Aorta (tissue), 5 donors: ENCODE measurements at regions not wholly inside any gene's neighbourhood (a gene's known extent, or its start where the extent isn't known, plus 50 kb on each side); places are given as distances from the start of the nearest gene placed in this dataset.

Source experiments
- ATAC-seq: fragments of 200-7000 bp; cut with Tn5 transposase; one replicate; pipeline ENCODE4 v1.9.1; 2022; ENCODE audit warnings: moderate library complexity; ENCODE audit not compliant: low FRiP score
- DNase-seq, 2 donors: peaks; one replicate each; pipeline ENCODE4 v3.0.0-alpha.2; 2020
- H3K27ac ChIP-seq, 2 donors: one replicate each; pipeline ENCODE4 v1.5.1; 2013; ENCODE audit warnings: low read length in 2 of 2, mild to moderate bottlenecking in 2 of 2, moderate library complexity in 2 of 2, control low read depth in 1 of 2, inconsistent platforms in 1 of 2, low read depth in 1 of 2
- H3K27me3 ChIP-seq, 2 donors: one replicate each; pipeline ENCODE4 v1.6.1; 2013; ENCODE audit warnings: control low read depth in 1 of 2, low read length in 1 of 2, mild to moderate bottlenecking in 1 of 2, moderate library complexity in 1 of 2; ENCODE audit not compliant: insufficient read depth in 2 of 2, control insufficient read depth in 1 of 2
- H3K36me3 ChIP-seq, 2 donors: one replicate each; pipeline ENCODE4 v1.6.1; 2013; ENCODE audit warnings: control low read depth in 1 of 2, low read length in 1 of 2, mild to moderate bottlenecking in 1 of 2; ENCODE audit not compliant: insufficient read depth in 2 of 2, control insufficient read depth in 1 of 2
- H3K4me1 ChIP-seq, 2 donors: one replicate each; pipeline ENCODE4 v1.6.1; 2013; ENCODE audit warnings: low read length in 2 of 2, control low read depth in 1 of 2, mild to moderate bottlenecking in 1 of 2, moderate library complexity in 1 of 2; ENCODE audit not compliant: insufficient read depth in 2 of 2, control insufficient read depth in 1 of 2
- H3K4me3 ChIP-seq, 2 donors: one replicate each; pipeline ENCODE4 v1.5.1; 2013; ENCODE audit warnings: low read length in 2 of 2, control low read depth in 1 of 2, mild to moderate bottlenecking in 1 of 2
- H3K9me3 ChIP-seq: one replicate; pipeline ENCODE4 v1.6.1; 2013; ENCODE audit warnings: mild to moderate bottlenecking, low read length; ENCODE audit not compliant: control insufficient read depth
- WGBS, 2 donors: extraction: QIAGEN DNeasy Blood & Tissue Kit; methylation state at CpG; one replicate each; pipeline ENCODE4 v1.1.7; 2013; 5-methylcytosine and 5-hydroxymethylcytosine counted together
- intact Hi-C, 2 donors: fragments of 100-400 bp; cut with DNase I; formaldehyde crosslinking; loops; one replicate each; pipeline versions ENCODE4 v1.14.2 to v1.15.0; 2022
- donor health status: healthy with polysubstance abuse.
- donor health status: Bipolar disorder and iron deficiency.
- donor health status: DM: no; HTN: no; CAD: no.
- donor health status: DM: no; HTN: no; CAD: no.
- donor health status: DM: yes; HTN: yes; CAD: no.

- DNase-seq (no peak), ATAC-seq (no peak)
- intact Hi-C loops: no loop called here
- 92 to 95% methylated on average over 7 of the region's 7 CpGs for WGBS, 2 donors
- H3K9me3 ChIP-seq: peaks cover 2% of the 10 kb centered on the region
- no peak overlapping the region for H3K27ac ChIP-seq
- no peak overlapping the region for H3K4me3 ChIP-seq
- no peaks in the 10 kb centered on the region for H3K27me3 ChIP-seq
- no peaks in the 10 kb centered on the region for H3K4me1 ChIP-seq
- no peaks in the 10 kb centered on the region for H3K36me3 ChIP-seq
Measured at GRCh38 chr3:88230638-88231037, 80.9 kb downstream of the C3orf38 start.

DNA sequence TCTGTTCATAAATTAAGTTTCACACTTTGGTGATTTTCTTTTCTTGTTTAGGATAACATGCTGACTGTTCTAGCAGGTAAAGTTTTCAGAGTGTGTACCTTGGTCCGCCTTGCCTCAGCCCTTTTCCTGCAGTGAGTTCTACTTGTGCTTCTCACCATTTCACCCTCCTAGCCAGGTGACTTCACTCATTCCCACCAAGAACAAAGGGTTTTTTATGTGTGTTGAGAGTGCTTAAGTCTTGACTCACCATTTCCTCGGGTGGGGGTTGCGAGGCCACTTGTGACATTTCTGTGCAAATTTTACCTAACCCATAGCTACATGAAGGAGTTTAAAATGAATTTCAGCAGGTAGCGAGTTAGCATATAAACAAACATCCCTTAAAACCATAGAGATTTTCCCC lies 81.4 kb downstream of the C3orf38 start:
- ATAC-seq: no peak
- DNase-seq: no peak
- H3K27ac ChIP-seq: no peak overlapping the region
- WGBS, 2 donors: 85 to 87% methylated on average over 4 of the region's 4 CpGs
- intact Hi-C loops: no loop called here
- H3K9me3 ChIP-seq: peaks cover 2% of the 10 kb centered on the region
- no peak overlapping the region for H3K4me3 ChIP-seq
- no peaks in the 10 kb centered on the region for H3K27me3 ChIP-seq
- no peaks in the 10 kb centered on the region for H3K4me1 ChIP-seq
- no peaks in the 10 kb centered on the region for H3K36me3 ChIP-seq

DNA sequence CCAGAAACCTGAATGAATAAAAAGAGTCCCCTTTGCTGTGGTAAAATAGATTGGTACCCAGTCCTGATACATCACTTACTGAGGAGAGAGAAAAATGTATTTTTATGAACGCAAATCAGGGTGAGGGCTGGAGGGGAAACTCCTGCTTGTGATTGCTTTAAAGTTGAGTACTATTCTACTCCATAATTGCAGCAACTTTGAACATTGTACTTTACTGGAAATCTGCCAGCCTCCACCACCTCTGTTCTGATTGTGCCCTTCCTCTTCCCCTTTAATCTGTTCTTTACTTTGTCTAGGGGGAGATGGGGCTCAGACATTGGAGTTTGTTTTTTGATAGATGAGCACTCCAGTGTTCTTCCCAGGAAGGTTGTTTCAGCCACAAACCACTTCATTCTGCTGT lies 81.9 kb downstream of the C3orf38 start:
- H3K4me1 ChIP-seq: no peaks in the 10 kb centered on the region
- H3K27me3 ChIP-seq: no peaks in the 10 kb centered on the region
- H3K9me3 ChIP-seq: peaks cover 2% of the 10 kb centered on the region
- 80 to 91% methylated on average over 1 of the region's 1 CpG for WGBS, 2 donors
- H3K4me3 ChIP-seq: no peak overlapping the region
- no peak overlapping the region for H3K27ac ChIP-seq
- ATAC-seq: no peak
- intact Hi-C loops: no loop called here
- H3K36me3 ChIP-seq: no peaks in the 10 kb centered on the region
- no peak for DNase-seq

DNA sequence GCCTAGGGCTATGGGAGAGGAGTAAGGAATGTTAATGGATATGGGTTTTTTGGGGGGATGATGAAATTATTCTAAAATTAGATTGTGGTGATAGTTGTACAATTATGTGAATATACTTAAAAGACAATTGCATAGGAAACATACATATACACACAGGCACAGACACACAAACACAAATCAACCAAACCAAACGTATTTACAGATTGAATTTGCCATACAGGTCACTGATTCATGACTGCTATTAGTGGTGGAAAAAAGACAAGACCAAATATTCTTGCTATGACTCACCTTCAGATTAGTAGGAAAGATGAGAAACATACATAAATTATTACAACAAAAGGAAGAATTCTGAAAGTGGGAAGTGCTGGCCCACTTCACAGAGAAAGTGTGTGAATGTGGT lies 85.3 kb downstream of the C3orf38 start:
- intact Hi-C loops: no loop called here
- H3K4me3 ChIP-seq: no peak overlapping the region
- H3K36me3 ChIP-seq: no peaks in the 10 kb centered on the region
- DNase-seq: no peak
- H3K27ac ChIP-seq: no peak overlapping the region
- ATAC-seq: no peak
- peaks cover 2% of the 10 kb centered on the region for H3K9me3 ChIP-seq
- no peaks in the 10 kb centered on the region for H3K27me3 ChIP-seq
- WGBS, 2 donors: 18 to 27% methylated on average over 1 of the region's 1 CpG
- H3K4me1 ChIP-seq: no peaks in the 10 kb centered on the region

GRCh38 chr3:88239870-88240269 lies 90.1 kb downstream of the C3orf38 start:
- no peak for DNase-seq
- Histone ChIP-seq H3K27ac (no peak overlapping the region), H3K27me3 (no peaks in the 10 kb centered on the region), H3K4me1 (no peaks in the 10 kb centered on the region), H3K36me3 (no peaks in the 10 kb centered on the region), H3K9me3 (peaks cover 1% of the 10 kb centered on the region), H3K4me3 (no peak overlapping the region)
- intact Hi-C loops: no loop called here
- whole genome bisulfite sequencing, 2 donors: 83 to 88% methylated on average over 4 of the region's 4 CpGs
- ATAC-seq: no peak

DNA sequence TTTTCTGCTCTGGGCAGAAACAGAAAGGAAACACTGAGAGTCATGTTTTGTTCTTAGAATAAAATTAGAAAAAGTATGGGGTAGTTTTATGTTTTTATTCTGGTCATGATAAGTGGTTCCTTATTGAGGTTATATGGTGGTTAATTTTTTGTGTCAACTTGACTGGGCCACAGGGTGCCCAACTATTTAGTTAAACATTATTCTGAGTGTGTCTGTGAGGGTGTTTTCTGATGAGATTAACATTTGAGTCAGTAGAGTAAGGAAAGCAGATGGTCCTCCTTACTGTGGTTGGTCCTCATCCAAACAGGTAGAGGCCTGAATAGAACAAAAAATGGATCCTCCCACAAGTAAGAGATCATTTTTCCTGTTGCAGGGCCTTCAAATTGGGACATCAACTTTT lies 98.9 kb downstream of the C3orf38 start:
- no peak overlapping the region for H3K27ac ChIP-seq
- H3K27me3 ChIP-seq: no peaks in the 10 kb centered on the region
- H3K36me3 ChIP-seq: no peaks in the 10 kb centered on the region
- no peak overlapping the region for H3K4me3 ChIP-seq
- no peak for ATAC-seq
- intact Hi-C loops: no loop called here
- DNase-seq: no peak
- H3K9me3 ChIP-seq: peaks cover 1% of the 10 kb centered on the region
- H3K4me1 ChIP-seq: no peaks in the 10 kb centered on the region

DNA sequence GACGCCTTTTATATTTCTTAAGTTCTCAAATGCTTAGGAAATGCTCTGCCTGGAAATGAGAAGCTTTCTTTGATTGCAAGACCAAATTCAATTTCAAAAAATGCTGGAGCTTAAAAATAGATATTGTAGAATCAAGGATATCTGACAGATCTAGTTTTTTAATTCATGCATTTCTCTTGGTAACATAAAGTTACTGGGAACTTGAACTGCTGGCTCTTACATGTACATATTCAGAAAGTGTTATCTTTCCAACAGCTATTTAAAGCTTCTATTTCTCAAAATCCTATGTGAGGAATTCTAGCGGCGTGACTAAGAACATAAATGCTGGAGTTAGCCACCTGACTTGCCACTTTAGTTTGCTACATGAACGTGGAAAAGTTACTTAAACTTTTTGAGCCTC lies 109.3 kb downstream of the C3orf38 start:
- Histone ChIP-seq H3K4me3 (no peak overlapping the region), H3K27me3 (no peaks in the 10 kb centered on the region), H3K4me1 (no peaks in the 10 kb centered on the region), H3K36me3 (no peaks in the 10 kb centered on the region), H3K27ac (no peak overlapping the region), H3K9me3 (no peaks in the 10 kb centered on the region)
- 11 to 20% methylated on average over 4 of the region's 4 CpGs for WGBS, 2 donors
- intact Hi-C loops: no loop called here
- ATAC-seq: no peak
- DNase-seq: no peak

- no peak for ATAC-seq
- Histone ChIP-seq H3K4me3 (no peak overlapping the region), H3K27me3 (no peaks in the 10 kb centered on the region), H3K4me1 (no peaks in the 10 kb centered on the region), H3K9me3 (no peaks in the 10 kb centered on the region), H3K36me3 (no peaks in the 10 kb centered on the region), H3K27ac (no peak overlapping the region)
- no peak for DNase-seq
- intact Hi-C loops: no loop called here
- 81 to 84% methylated on average over 4 of the region's 4 CpGs for WGBS, 2 donors
Measured at GRCh38 chr3:88262527-88262926, 112.8 kb downstream of the C3orf38 start.

DNA sequence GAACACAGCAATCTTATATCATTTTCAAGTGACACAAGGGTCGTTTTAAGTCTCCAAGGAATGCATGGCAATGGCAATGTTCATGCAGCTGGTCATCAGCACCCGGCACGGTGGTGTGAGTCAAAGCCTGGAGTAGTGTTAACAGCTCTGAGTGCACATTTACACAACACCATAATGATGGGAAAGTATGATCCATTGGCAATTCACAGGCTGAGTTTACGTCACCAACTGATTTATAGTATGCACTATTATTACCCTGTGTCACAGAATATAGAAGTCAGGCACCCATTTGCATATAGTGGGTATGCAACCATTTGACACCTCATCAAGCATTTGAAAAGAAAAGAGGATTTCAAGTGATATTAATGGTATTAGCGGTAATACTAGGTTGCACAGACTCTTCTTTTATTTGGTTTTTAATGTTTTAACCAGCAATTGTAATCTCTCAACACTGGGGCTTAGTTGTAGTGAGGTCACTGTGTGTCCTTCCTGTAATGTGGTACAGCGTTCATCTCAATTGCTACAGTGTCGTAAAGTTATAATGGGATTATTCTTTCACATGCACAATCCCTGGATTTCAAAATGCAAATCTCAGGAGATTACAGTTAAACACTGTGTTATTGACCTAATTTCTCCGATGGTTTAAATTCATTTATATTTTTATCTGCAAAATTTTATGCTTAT lies 113.8 kb downstream of the C3orf38 start:
- intact Hi-C loops: no loop called here
- no peak overlapping the region for H3K4me3 ChIP-seq
- H3K27ac ChIP-seq: no peak overlapping the region
- WGBS, 2 donors: 46 to 57% methylated on average over 8 of the region's 8 CpGs
- ATAC-seq (no peak), DNase-seq (no peak)
- no peaks in the 10 kb centered on the region for H3K36me3 ChIP-seq
- no peaks in the 10 kb centered on the region for H3K4me1 ChIP-seq
- no peaks in the 10 kb centered on the region for H3K9me3 ChIP-seq
- H3K27me3 ChIP-seq: no peaks in the 10 kb centered on the region
